Keratinocyte (primary cell): ENCODE measurements at regions not wholly inside any gene's neighbourhood (a gene's known extent, or its start where the extent isn't known, plus 50 kb on each side); places are given as distances from the start of the nearest gene placed in this dataset.

ENCODE experiments used
- DNase-seq: peaks from one replicate; pipeline ENCODE4 v3.0.0-alpha.2; 2011; ENCODE audit warnings: low read depth, missing footprints, low spot score
- FAIRE-seq: peaks from 2 replicates; lab custom pipeline; 2011; peaks lifted over from hg19 to GRCh38; lab: Jason Lieb, UNC
- H2AFZ ChIP-seq: 2 replicates; pipeline ENCODE4 v1.6.0; 2012; ENCODE audit warnings: low read length, control low read depth, inconsistent platforms; ENCODE audit not compliant: control insufficient read depth
- H3K27ac ChIP-seq: 2 replicates; pipeline ENCODE4 v1.5.1; 2011; ENCODE audit warnings: low read length; ENCODE audit not compliant: control insufficient read depth, insufficient read depth
- H3K27me3 ChIP-seq: 3 replicates; pipeline ENCODE4 v1.6.0; 2011; ENCODE audit warnings: low read length; ENCODE audit not compliant: control insufficient read depth, insufficient read depth; ENCODE audit errors: extremely low read depth
- H3K36me3 ChIP-seq, 2 experiments: 2 replicates in 1 of 2; 3 replicates in 1 of 2; pipeline ENCODE4 v1.5.1; 2011; ENCODE audit warnings: low read length in 2 of 2, mild to moderate bottlenecking in 1 of 2; ENCODE audit not compliant: control insufficient read depth in 2 of 2, insufficient read depth in 2 of 2; ENCODE audit errors: extremely low read depth in 1 of 2
- H3K4me1 ChIP-seq: 3 replicates; pipeline ENCODE4 v1.5.1; 2011; ENCODE audit warnings: low read length; ENCODE audit not compliant: control insufficient read depth, insufficient read depth; ENCODE audit errors: extremely low read depth
- H3K4me2 ChIP-seq: 3 replicates; pipeline ENCODE4 v1.6.0; 2011; ENCODE audit warnings: low read depth, low read length; ENCODE audit not compliant: control insufficient read depth, insufficient read depth; ENCODE audit errors: extremely low read depth
- H3K4me3 ChIP-seq, 3 experiments: fragments of 200-600 bp in 1 of 3; sonication (generic) in 1 of 3; 2 replicates in 2 of 3; 3 replicates in 1 of 3; pipeline ENCODE4 v1.5.1; 2011 to 2016; ENCODE audit warnings: low read length in 3 of 3, mild to moderate bottlenecking in 3 of 3, control low read depth in 2 of 3, inconsistent platforms in 1 of 3, low read depth in 1 of 3, mixed read lengths in 1 of 3, mixed run types in 1 of 3, moderate library complexity in 1 of 3; ENCODE audit not compliant: control insufficient read depth in 2 of 3, insufficient read depth in 2 of 3; ENCODE audit errors: extremely low read depth in 1 of 3
- H3K79me2 ChIP-seq: 2 replicates; pipeline ENCODE4 v1.6.0; 2012; ENCODE audit warnings: low read length; ENCODE audit not compliant: control insufficient read depth, insufficient read depth
- H3K9ac ChIP-seq: 3 replicates; pipeline ENCODE4 v1.6.0; 2011; ENCODE audit warnings: low read length; ENCODE audit not compliant: control insufficient read depth, insufficient read depth; ENCODE audit errors: extremely low read depth
- H3K9me1 ChIP-seq: 3 replicates; pipeline ENCODE4 v1.6.0; 2011; ENCODE audit warnings: low read length; ENCODE audit not compliant: control insufficient read depth, insufficient read depth; ENCODE audit errors: extremely low read depth
- H3K9me3 ChIP-seq: 2 replicates; pipeline ENCODE4 v1.5.1; 2012; ENCODE audit warnings: low read depth, low read length; ENCODE audit not compliant: control insufficient read depth
- H4K20me1 ChIP-seq: 3 replicates; pipeline ENCODE4 v1.6.0; 2011; ENCODE audit warnings: low read length; ENCODE audit not compliant: control insufficient read depth, insufficient read depth; ENCODE audit errors: extremely low read depth
- EZH2 ChIP-seq: IDR thresholded peaks from one replicate; pipeline ENCODE4 v1.6.1; 2012; ENCODE audit warnings: inconsistent platforms, mild to moderate bottlenecking, low read length, moderate library complexity
- dilution Hi-C: fragments of 300-500 bp; cut with MboI; formaldehyde crosslinking; loops from one replicate; pipeline ENCODE4 v1.7.0; 2020; ENCODE audit warnings: low sequenced_read_pairs; ENCODE audit not compliant: extremely low pct_ligation_motif_present
- TF ChIP-seq, protein P1 (sequence below), 3 experiments: IDR thresholded peaks in 1 of 3; conservative IDR thresholded peaks in 1 of 3; optimal IDR thresholded peaks in 1 of 3; 2 replicates in 2 of 3; 3 replicates in 1 of 3; pipeline versions ENCODE3 to v1.5.1; 2011; ENCODE audit warnings: low read length in 3 of 3, mild to moderate bottlenecking in 3 of 3, moderate library complexity in 2 of 3, control low read depth in 1 of 3, inconsistent platforms in 1 of 3; ENCODE audit not compliant: insufficient read depth in 2 of 3; ENCODE audit errors: extremely low read depth in 1 of 3

DNA sequence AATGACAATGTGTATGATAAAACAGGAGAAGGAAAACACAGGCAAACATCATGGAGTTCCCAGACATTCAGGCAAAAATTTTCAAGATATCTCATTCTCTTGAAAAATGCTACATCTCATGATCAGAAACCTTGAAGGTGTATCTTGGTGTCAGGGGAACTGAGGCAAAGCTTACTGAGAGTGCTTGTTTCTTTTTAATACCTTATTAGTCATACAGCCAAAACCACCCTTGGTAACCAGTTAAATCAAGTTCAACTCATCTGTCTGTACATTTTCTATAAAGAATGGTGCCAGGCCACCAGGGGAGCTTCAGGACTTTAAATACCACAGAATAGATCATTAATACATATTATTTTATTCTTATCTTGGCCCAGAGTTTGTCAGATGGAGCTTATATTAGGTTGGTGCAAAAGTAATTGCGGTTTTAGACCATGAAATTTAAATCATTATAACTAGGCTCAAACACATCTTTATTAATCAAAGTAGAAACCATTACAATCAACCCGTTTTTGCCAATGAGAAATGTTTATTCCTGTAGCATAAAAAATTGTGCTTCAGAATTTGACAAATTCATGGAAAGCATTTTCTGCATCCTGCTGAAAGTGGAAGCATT is 1036.0 kb downstream of the AMY1C start:
- H3K27me3 ChIP-seq, result no peaks in the 10 kb centered on the region
- H2AFZ ChIP-seq, result no peak overlapping the region
- H4K20me1 ChIP-seq, result no peaks in the 10 kb centered on the region
- no peaks in the 10 kb centered on the region for H3K36me3 ChIP-seq
- no peak overlapping the region for H3K4me3 ChIP-seq
- H3K9ac ChIP-seq, result no peak overlapping the region
- DNase-seq (no peak), FAIRE-seq (no peak)
- no peaks in the 10 kb centered on the region for H3K4me1 ChIP-seq
- H3K79me2 ChIP-seq, result no peaks in the 10 kb centered on the region
- H3K9me1 ChIP-seq, result no peaks in the 10 kb centered on the region
- no peak overlapping the region for H3K4me2 ChIP-seq
- H3K27ac ChIP-seq, result no peak overlapping the region
- peaks cover 3% of the 10 kb centered on the region for H3K9me3 ChIP-seq
- dilution Hi-C loops, result no loop called here
- TF ChIP-seq, protein P1, sequence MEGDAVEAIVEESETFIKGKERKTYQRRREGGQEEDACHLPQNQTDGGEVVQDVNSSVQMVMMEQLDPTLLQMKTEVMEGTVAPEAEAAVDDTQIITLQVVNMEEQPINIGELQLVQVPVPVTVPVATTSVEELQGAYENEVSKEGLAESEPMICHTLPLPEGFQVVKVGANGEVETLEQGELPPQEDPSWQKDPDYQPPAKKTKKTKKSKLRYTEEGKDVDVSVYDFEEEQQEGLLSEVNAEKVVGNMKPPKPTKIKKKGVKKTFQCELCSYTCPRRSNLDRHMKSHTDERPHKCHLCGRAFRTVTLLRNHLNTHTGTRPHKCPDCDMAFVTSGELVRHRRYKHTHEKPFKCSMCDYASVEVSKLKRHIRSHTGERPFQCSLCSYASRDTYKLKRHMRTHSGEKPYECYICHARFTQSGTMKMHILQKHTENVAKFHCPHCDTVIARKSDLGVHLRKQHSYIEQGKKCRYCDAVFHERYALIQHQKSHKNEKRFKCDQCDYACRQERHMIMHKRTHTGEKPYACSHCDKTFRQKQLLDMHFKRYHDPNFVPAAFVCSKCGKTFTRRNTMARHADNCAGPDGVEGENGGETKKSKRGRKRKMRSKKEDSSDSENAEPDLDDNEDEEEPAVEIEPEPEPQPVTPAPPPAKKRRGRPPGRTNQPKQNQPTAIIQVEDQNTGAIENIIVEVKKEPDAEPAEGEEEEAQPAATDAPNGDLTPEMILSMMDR (optimal IDR thresholded peaks at IDR 0.05 in 1 of 3, IDR thresholded peaks at IDR 0.05 in 1 of 3, conservative IDR thresholded peaks at IDR 0.05 in 1 of 3; ENCODE audit: extremely low read depth in 1 of 3, insufficient read depth in 2 of 3, low read length in 3 of 3), result no peak
- no peak for TF ChIP-seq EZH2

DNA sequence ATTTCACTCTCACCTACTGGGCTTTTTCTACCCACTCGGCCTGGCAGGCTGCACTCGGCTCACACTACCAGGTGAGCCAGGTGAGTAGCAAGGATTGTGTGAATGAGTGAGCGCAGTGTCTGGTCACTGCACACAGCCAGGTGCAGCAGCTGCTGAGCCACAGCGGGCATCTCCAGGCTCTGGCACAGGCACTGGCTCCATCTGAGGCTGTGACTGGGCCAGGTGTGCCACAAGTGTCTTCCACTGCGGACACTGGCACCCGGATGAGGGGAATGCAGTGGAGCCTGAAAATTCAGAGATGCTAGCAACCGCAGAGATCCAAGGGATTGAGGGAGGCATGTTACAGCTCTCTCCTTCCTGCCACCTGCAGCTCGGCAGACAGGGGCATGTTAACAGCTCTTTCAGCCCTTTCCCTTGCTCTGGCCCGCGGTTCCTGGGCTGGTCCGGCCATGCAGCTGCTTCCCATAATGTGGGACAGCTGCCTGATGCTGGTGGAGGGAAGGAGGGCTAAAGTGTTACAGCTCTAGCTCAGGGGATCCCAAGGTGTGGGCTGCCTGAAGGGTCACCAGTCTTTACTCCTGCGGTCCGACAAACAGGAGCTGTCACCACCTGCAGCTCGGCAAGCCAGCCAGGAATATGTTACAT is 1038.3 kb downstream of the AMY1C start:
- Histone ChIP-seq H3K4me1 (no peaks in the 10 kb centered on the region), H3K36me3 (no peaks in the 10 kb centered on the region), H4K20me1 (no peaks in the 10 kb centered on the region), H2AFZ (no peak overlapping the region), H3K79me2 (no peaks in the 10 kb centered on the region), H3K9ac (no peak overlapping the region), H3K4me2 (no peak overlapping the region), H3K9me1 (no peaks in the 10 kb centered on the region), H3K27me3 (no peaks in the 10 kb centered on the region), H3K27ac (no peak overlapping the region), H3K4me3 (no peak overlapping the region), H3K9me3 (peaks cover 3% of the 10 kb centered on the region)
- TF ChIP-seq EZH2, result no peak
- TF ChIP-seq, protein P1 (optimal IDR thresholded peaks at IDR 0.05 in 1 of 3, IDR thresholded peaks at IDR 0.05 in 1 of 3, conservative IDR thresholded peaks at IDR 0.05 in 1 of 3; ENCODE audit: extremely low read depth in 1 of 3, insufficient read depth in 2 of 3, low read length in 3 of 3), result no peak
- dilution Hi-C loops, result no loop called here
- FAIRE-seq, result no peak
- DNase-seq, result no peak
